ENCODE measurements at regions not wholly inside any gene's neighbourhood (a gene's known extent, or its start where the extent isn't known, plus 50 kb on each side); places are given as distances from the start of the nearest gene placed in this dataset.

- Histone ChIP-seq H3K27me3 (ENCODE audit: insufficient read depth, low read depth, severe bottlenecking) (no peaks in the 10 kb centered on the region), H3K4me3 (ENCODE audit: low read depth, low read length) (no peak overlapping the region), H3K27ac (no peak overlapping the region), H3K36me3 (no peaks in the 10 kb centered on the region), H3K9me3 (ENCODE audit: severe bottlenecking) (no peaks in the 10 kb centered on the region)
- no peak for DNase-seq
- TF ChIP-seq CTCF (IDR thresholded peaks at IDR 0.05; ENCODE audit: low read depth, low read length) = no peak
Observed at GRCh38 chr2:40579247-40579646, 127.4 kb upstream of the SLC8A1 start.

- Histone ChIP-seq H3K27me3 (ENCODE audit: insufficient read depth, low read depth, severe bottlenecking) (no peaks in the 10 kb centered on the region), H3K4me3 (ENCODE audit: low read depth, low read length) (no peak overlapping the region), H3K9me3 (ENCODE audit: severe bottlenecking) (no peaks in the 10 kb centered on the region), H3K36me3 (no peaks in the 10 kb centered on the region), H3K27ac (no peak overlapping the region)
- DNase-seq = no peak
- no peak for TF ChIP-seq CTCF (IDR thresholded peaks at IDR 0.05; ENCODE audit: low read depth, low read length)
Observed at GRCh38 chr2:40584432-40584831, 132.5 kb upstream of the SLC8A1 start.

GRCh38 chr2:40591774-40592173 is 139.9 kb upstream of the SLC8A1 start:
- Histone ChIP-seq H3K27me3 (ENCODE audit: insufficient read depth, low read depth, severe bottlenecking) (no peaks in the 10 kb centered on the region), H3K4me3 (ENCODE audit: low read depth, low read length) (no peak overlapping the region), H3K27ac (no peak overlapping the region), H3K36me3 (no peaks in the 10 kb centered on the region), H3K9me3 (ENCODE audit: severe bottlenecking) (no peaks in the 10 kb centered on the region)
- DNase-seq = no peak
- no peak for TF ChIP-seq CTCF (IDR thresholded peaks at IDR 0.05; ENCODE audit: low read depth, low read length)

GRCh38 chr2:40592218-40592617 is 140.3 kb upstream of the SLC8A1 start:
- no peak for TF ChIP-seq CTCF (IDR thresholded peaks at IDR 0.05; ENCODE audit: low read depth, low read length)
- Histone ChIP-seq H3K27me3 (ENCODE audit: insufficient read depth, low read depth, severe bottlenecking) (no peaks in the 10 kb centered on the region), H3K27ac (no peak overlapping the region), H3K9me3 (ENCODE audit: severe bottlenecking) (no peaks in the 10 kb centered on the region), H3K4me3 (ENCODE audit: low read depth, low read length) (no peak overlapping the region), H3K36me3 (no peaks in the 10 kb centered on the region)
- DNase-seq = no peak

- no peaks in the 10 kb centered on the region for H3K9me3 ChIP-seq (ENCODE audit: severe bottlenecking)
- no peaks in the 10 kb centered on the region for H3K36me3 ChIP-seq
- DNase-seq = no peak
- H3K4me3 ChIP-seq (ENCODE audit: low read depth, low read length) = no peak overlapping the region
- no peak for TF ChIP-seq CTCF (IDR thresholded peaks at IDR 0.05; ENCODE audit: low read depth, low read length)
- H3K27ac ChIP-seq = no peak overlapping the region
- H3K27me3 ChIP-seq (ENCODE audit: insufficient read depth, low read depth, severe bottlenecking) = no peaks in the 10 kb centered on the region
Observed at GRCh38 chr2:40606862-40607261, 155.0 kb upstream of the SLC8A1 start.

GRCh38 chr2:40611196-40611595 is 159.3 kb upstream of the SLC8A1 start:
- no peaks in the 10 kb centered on the region for H3K36me3 ChIP-seq
- H3K27ac ChIP-seq = no peak overlapping the region
- DNase-seq = no peak
- no peaks in the 10 kb centered on the region for H3K9me3 ChIP-seq (ENCODE audit: severe bottlenecking)
- H3K4me3 ChIP-seq (ENCODE audit: low read depth, low read length) = no peak overlapping the region
- H3K27me3 ChIP-seq (ENCODE audit: insufficient read depth, low read depth, severe bottlenecking) = no peaks in the 10 kb centered on the region
- no peak for TF ChIP-seq CTCF (IDR thresholded peaks at IDR 0.05; ENCODE audit: low read depth, low read length)
